Neutrophil (primary cell): ENCODE measurements at regions not wholly inside any gene's neighbourhood (a gene's known extent, or its start where the extent isn't known, plus 50 kb on each side); places are given as distances from the start of the nearest gene placed in this dataset.

ENCODE experiments used
- H3K27ac ChIP-seq: fragments of 200-600 bp; sonication (generic); 2 replicates; pipeline ENCODE4 v1.5.1; 2016; ENCODE audit warnings: mild to moderate bottlenecking, moderate library complexity
- H3K27me3 ChIP-seq: fragments of 200-600 bp; sonication (generic); 2 replicates; pipeline ENCODE4 v1.6.0; 2016; ENCODE audit warnings: mild to moderate bottlenecking
- H3K36me3 ChIP-seq: fragments of 200-600 bp; sonication (generic); 2 replicates; pipeline ENCODE4 v1.5.1; 2017
- H3K4me1 ChIP-seq, 2 experiments: fragments of 200-600 bp in 1 of 2; sonication (generic) in 1 of 2; 1 replicate in 1 of 2; 2 replicates in 1 of 2; pipeline versions ENCODE4 v1.5.1 to v1.6.1; 2013 to 2016; ENCODE audit warnings: low read depth in 1 of 2, low read length in 1 of 2, mild to moderate bottlenecking in 1 of 2, moderate library complexity in 1 of 2; ENCODE audit not compliant: control insufficient read depth in 1 of 2, insufficient read depth in 1 of 2
- H3K4me3 ChIP-seq, 2 experiments: fragments of 200-600 bp in 1 of 2; sonication (generic) in 1 of 2; 1 replicate in 1 of 2; 2 replicates in 1 of 2; pipeline ENCODE4 v1.5.1; 2013 to 2016; ENCODE audit warnings: low read depth in 1 of 2, low read length in 1 of 2, mild to moderate bottlenecking in 1 of 2, moderate library complexity in 1 of 2
- H3K9me3 ChIP-seq: fragments of 200-600 bp; sonication (generic); 2 replicates; pipeline ENCODE4 v1.5.1; 2016
- CTCF ChIP-seq: fragments of 200-600 bp; sonication (generic); IDR thresholded peaks from 2 replicates; pipeline ENCODE4 v1.5.1; 2016; ENCODE audit warnings: antibody characterized with exemption

GRCh38 chr1:57826535-57826934, 402.7 kb upstream of the DAB1 start:
- Histone ChIP-seq H3K4me1 (no peaks in the 10 kb centered on the region), H3K36me3 (no peaks in the 10 kb centered on the region), H3K27ac (no peak overlapping the region), H3K4me3 (no peak overlapping the region), H3K9me3 (no peaks in the 10 kb centered on the region), H3K27me3 (no peaks in the 10 kb centered on the region)
- no peak for TF ChIP-seq CTCF

DNA sequence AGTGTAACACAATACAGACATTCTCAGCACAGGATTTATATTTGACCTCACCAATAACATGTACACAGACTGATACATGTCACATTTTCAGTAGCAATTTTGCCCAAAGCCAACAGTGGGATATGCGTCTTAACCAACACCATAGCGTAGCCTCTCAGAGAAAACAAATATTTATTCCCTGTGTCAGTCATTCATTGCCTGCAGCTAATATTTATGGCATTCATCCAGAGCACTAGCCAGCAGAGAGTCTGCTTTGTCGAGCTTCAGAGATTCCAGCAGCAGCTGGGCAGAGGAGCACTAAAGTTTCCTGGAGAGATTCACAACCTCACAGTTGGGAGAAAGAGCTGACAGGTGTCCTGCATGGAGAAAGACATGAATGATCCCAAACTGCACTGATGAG, 400.7 kb upstream of the DAB1 start:
- Histone ChIP-seq H3K4me1 (no peaks in the 10 kb centered on the region), H3K27me3 (no peaks in the 10 kb centered on the region)
- no peak for TF ChIP-seq CTCF

GRCh38 chr1:57820356-57821095, 396.7 kb upstream of the DAB1 start:
- TF ChIP-seq CTCF: no peak
- H3K27me3 ChIP-seq: no peaks in the 10 kb centered on the region

More for the DNA sequence above, 400.7 kb upstream of the DAB1 start:
- no peak overlapping the region for H3K4me3 ChIP-seq
- H3K9me3 ChIP-seq: no peaks in the 10 kb centered on the region
- H3K27ac ChIP-seq: no peak overlapping the region
- H3K36me3 ChIP-seq: no peaks in the 10 kb centered on the region

GRCh38 chr1:57819893-57820292, 396.0 kb upstream of the DAB1 start:
- no peak overlapping the region for H3K27ac ChIP-seq
- H3K36me3 ChIP-seq: no peaks in the 10 kb centered on the region
- H3K4me1 ChIP-seq: no peaks in the 10 kb centered on the region
- H3K27me3 ChIP-seq: no peaks in the 10 kb centered on the region
- no peak for TF ChIP-seq CTCF
- no peak overlapping the region for H3K4me3 ChIP-seq
- H3K9me3 ChIP-seq: no peaks in the 10 kb centered on the region

More at GRCh38 chr1:57820356-57821095, 396.7 kb upstream of the DAB1 start:
- no peaks in the 10 kb centered on the region for H3K36me3 ChIP-seq
- no peak overlapping the region for H3K4me3 ChIP-seq
- H3K4me1 ChIP-seq: no peaks in the 10 kb centered on the region
- H3K27ac ChIP-seq: no peak overlapping the region
- H3K9me3 ChIP-seq: no peaks in the 10 kb centered on the region

- H3K36me3 ChIP-seq: no peaks in the 10 kb centered on the region
- no peak for TF ChIP-seq CTCF
Observed at GRCh38 chr1:57803586-57803985, 379.7 kb upstream of the DAB1 start.

More at GRCh38 chr1:57803586-57803985, 379.7 kb upstream of the DAB1 start:
- no peaks in the 10 kb centered on the region for H3K27me3 ChIP-seq
- no peaks in the 10 kb centered on the region for H3K9me3 ChIP-seq
- no peak overlapping the region for H3K4me3 ChIP-seq
- no peaks in the 10 kb centered on the region for H3K4me1 ChIP-seq
- no peak overlapping the region for H3K27ac ChIP-seq
